GM23338 (cell line): ENCODE measurements at regions not wholly inside any gene's neighbourhood (a gene's known extent, or its start where the extent isn't known, plus 50 kb on each side); places are given as distances from the start of the nearest gene placed in this dataset.

Experiments
- ATAC-seq: fragments of 200-7000 bp; cut with Tn5 transposase; 3 replicates; pipeline ENCODE4 v1.9.1; 2020
- DNase-seq: peaks from one replicate; pipeline ENCODE4 v3.0.0-alpha.2; 2015; ENCODE audit warnings: low spot score
- H2AFZ ChIP-seq: fragments of 200-600 bp; sonication (generic); 2 replicates; pipeline ENCODE4 v1.8.0; 2016; ENCODE audit warnings: antibody characterized with exemption, mild to moderate bottlenecking, moderate library complexity
- H3F3A ChIP-seq: fragments of 200-600 bp; sonication (generic); replicated peaks from 2 replicates; pipeline ENCODE4 v1.8.0; 2017; ENCODE audit warnings: antibody characterized with exemption, mixed run types, low read depth
- H3K27ac ChIP-seq: fragments of 200-600 bp; sonication (generic); 2 replicates; pipeline ENCODE4 v1.6.1; 2016; ENCODE audit warnings: low read depth
- H3K27me3 ChIP-seq: fragments of 200-600 bp; sonication (generic); 2 replicates; pipeline ENCODE4 v1.8.0; 2016; ENCODE audit warnings: mild to moderate bottlenecking, mixed run types, moderate library complexity; ENCODE audit not compliant: insufficient read depth
- H3K36me3 ChIP-seq: fragments of 200-600 bp; sonication (generic); 2 replicates; pipeline ENCODE4 v1.8.0; 2016; ENCODE audit warnings: mild to moderate bottlenecking; ENCODE audit not compliant: insufficient read depth
- H3K4me1 ChIP-seq: fragments of 200-600 bp; sonication (generic); 2 replicates; pipeline ENCODE4 v1.8.0; 2016; ENCODE audit warnings: mild to moderate bottlenecking, moderate library complexity; ENCODE audit not compliant: insufficient read depth
- H3K4me2 ChIP-seq: fragments of 200-600 bp; sonication (generic); 2 replicates; pipeline ENCODE4 v1.7.1; 2017; ENCODE audit warnings: mixed run types
- H3K4me3 ChIP-seq: fragments of 200-600 bp; sonication (generic); 2 replicates; pipeline ENCODE4 v1.6.1; 2016; ENCODE audit warnings: mixed run types
- H3K79me2 ChIP-seq: fragments of 200-600 bp; sonication (generic); replicated peaks from 2 replicates; pipeline ENCODE4 v1.8.0; 2017; ENCODE audit warnings: mild to moderate bottlenecking; ENCODE audit not compliant: insufficient read depth
- H3K9me2 ChIP-seq: fragments of 200-600 bp; sonication (generic); 2 replicates; pipeline ENCODE4 v1.8.0; 2017; ENCODE audit not compliant: insufficient read depth
- H4K20me1 ChIP-seq: fragments of 200-600 bp; sonication (generic); replicated peaks from 2 replicates; pipeline ENCODE4 v1.8.0; 2017; ENCODE audit warnings: mild to moderate bottlenecking; ENCODE audit not compliant: insufficient read depth
- H3K27ac Mint-ChIP-seq: 2 replicates; pipeline ENCODE4 v1.8.0; 2020; ENCODE audit warnings: inconsistent platforms, mild to moderate bottlenecking, moderate library complexity, mixed read lengths
- H3K27me3 Mint-ChIP-seq: 3 replicates; pipeline ENCODE4 v1.8.0; 2022; ENCODE audit warnings: low read depth, mild to moderate bottlenecking, moderate library complexity, mixed read lengths, inconsistent platforms; ENCODE audit not compliant: insufficient read depth, poor library complexity
- H3K36me3 Mint-ChIP-seq: 3 replicates; pipeline ENCODE4 v1.8.0; 2021; ENCODE audit warnings: low read depth, mild to moderate bottlenecking, inconsistent platforms, moderate library complexity, mixed read lengths
- H3K4me1 Mint-ChIP-seq: 3 replicates; pipeline ENCODE4 v1.8.0; 2020; ENCODE audit warnings: mild to moderate bottlenecking, inconsistent platforms, mixed read lengths
- H3K4me3 Mint-ChIP-seq: 3 replicates; pipeline ENCODE4 v1.8.0; 2021; ENCODE audit warnings: moderate library complexity, mild to moderate bottlenecking, inconsistent platforms, mixed read lengths
- H3K9me3 Mint-ChIP-seq: 3 replicates; pipeline ENCODE4 v1.8.0; 2020; ENCODE audit warnings: moderate library complexity, mild to moderate bottlenecking, inconsistent platforms, mixed read lengths
- CREB1 ChIP-seq: fragments of 250-450 bp; sonication (Bioruptor Pico); IDR thresholded peaks from 2 replicates; pipeline ENCODE4 v1.5.0; 2020; ENCODE audit warnings: low read depth, mild to moderate bottlenecking, moderate library complexity
- CTCF ChIP-seq, 2 experiments: fragments of 200-600 bp in 1 of 2; sonication (generic) in 1 of 2; conservative IDR thresholded peaks; 2 replicates each; pipeline versions ENCODE4 v1.5.1 to v1.6.1; 2016 to 2017; ENCODE audit warnings: antibody characterized with exemption in 2 of 2, low read depth in 2 of 2, mild to moderate bottlenecking in 2 of 2, moderate library complexity in 1 of 2
- ETS1 ChIP-seq: IDR thresholded peaks from 2 replicates; pipeline ENCODE4 v1.6.1; 2016; ENCODE audit warnings: antibody characterized with exemption
- EZH2phosphoT487 ChIP-seq: fragments of 200-600 bp; sonication (generic); IDR thresholded peaks from one replicate; pipeline ENCODE4 v1.8.1; 2018; ENCODE audit warnings: antibody characterized with exemption; ENCODE audit not compliant: unreplicated experiment
- POLR2AphosphoS5 ChIP-seq: IDR thresholded peaks from 2 replicates; pipeline ENCODE4 v1.6.1; 2016; ENCODE audit warnings: antibody characterized with exemption, low read depth
- REST ChIP-seq: IDR thresholded peaks from one replicate; pipeline ENCODE4 v1.6.1; 2018; ENCODE audit warnings: antibody characterized with exemption; ENCODE audit not compliant: unreplicated experiment
- ZNF114 ChIP-seq: fragments of 250-450 bp; sonication (Bioruptor Pico); IDR thresholded peaks from 2 replicates; pipeline ENCODE4 v1.5.0; 2020; ENCODE audit warnings: mild to moderate bottlenecking, moderate library complexity

GRCh38 chr1:53383136-53383870 lies 55.4 kb upstream of the LRP8 start:
- 0 out of 2 replicates have a peak, but pooled peaks cover 2% of the 10 kb centered on the region for H3K27me3 ChIP-seq
- Mint-ChIP-seq H3K36me3 (peaks cover 5% of the 10 kb centered on the region; the same call in 1 of the 3 replicates), H3K9me3 (no peaks in the 10 kb centered on the region; the same call in 2 of the 3 replicates), H3K4me3 (no peak overlapping the region), H3K27me3 (peaks cover 16% of the 10 kb centered on the region), H3K27ac (no peak overlapping the region), H3K4me1 (peaks cover 11% of the 10 kb centered on the region)
- H3K4me3 ChIP-seq, result no peak overlapping the region
- H3K9me2 ChIP-seq, result no peaks in the 10 kb centered on the region
- no peaks in the 10 kb centered on the region for H3F3A ChIP-seq
- no peaks in the 10 kb centered on the region for H3K79me2 ChIP-seq
- DNase-seq (no peak), ATAC-seq (no peak)
- H3K4me1 ChIP-seq, result no peaks in the 10 kb centered on the region
- H2AFZ ChIP-seq, result no peak overlapping the region
- no peak overlapping the region for H3K27ac ChIP-seq
- no peaks in the 10 kb centered on the region for H3K36me3 ChIP-seq
- H3K4me2 ChIP-seq, result no peak overlapping the region
- TF ChIP-seq EZH2phosphoT487 (no peak), ZNF114 (CRISPR knock-in tag) (no peak), CTCF (conservative IDR thresholded peaks at IDR 0.05; ENCODE audit: low read depth in 2 of 2) (no peak), POLR2AphosphoS5 (no peak), REST (no peak), CREB1 (no peak)
- no peaks in the 10 kb centered on the region for H4K20me1 ChIP-seq

GRCh38 chr1:53384796-53385195 lies 56.9 kb upstream of the LRP8 start:
- Histone ChIP-seq H2AFZ (no peak overlapping the region), H4K20me1 (no peaks in the 10 kb centered on the region), H3K36me3 (no peaks in the 10 kb centered on the region), H3K27ac (no peak overlapping the region), H3K4me1 (no peaks in the 10 kb centered on the region), H3K4me2 (no peak overlapping the region), H3K4me3 (no peak overlapping the region), H3K79me2 (no peaks in the 10 kb centered on the region), H3K27me3 (0 out of 2 replicates have a peak, but pooled peaks cover 2% of the 10 kb centered on the region), H3K9me2 (no peaks in the 10 kb centered on the region), H3F3A (no peaks in the 10 kb centered on the region)
- H3K27me3 Mint-ChIP-seq, result peaks cover 13% of the 10 kb centered on the region
- no peak for DNase-seq
- no peak overlapping the region for H3K27ac Mint-ChIP-seq
- peaks cover 5% of the 10 kb centered on the region; the same call in 1 of the 3 replicates for H3K36me3 Mint-ChIP-seq
- peaks cover 15% of the 10 kb centered on the region for H3K4me1 Mint-ChIP-seq
- no peak overlapping the region for H3K4me3 Mint-ChIP-seq
- no peaks in the 10 kb centered on the region; the same call in 2 of the 3 replicates for H3K9me3 Mint-ChIP-seq
- no peak for TF ChIP-seq ZNF114 (CRISPR knock-in tag)
- TF ChIP-seq ETS1, result no peak
- ATAC-seq, result no peak
